Lower leg skin (tissue), 4 donors: ENCODE measurements at regions not wholly inside any gene's neighbourhood (a gene's known extent, or its start where the extent isn't known, plus 50 kb on each side); places are given as distances from the start of the nearest gene placed in this dataset.

Experiments
- DNase-seq, 2 donors: peaks; one replicate each; pipeline ENCODE4 v3.0.0-alpha.2; 2019; ENCODE audit warnings: low spot score in 2 of 2
- H3K4me3 ChIP-seq: fragments of 200-600 bp; sonication (generic); 2 replicates; pipeline ENCODE4 v1.5.1; 2017; ENCODE audit warnings: mild to moderate bottlenecking, low read depth; ENCODE audit not compliant: poor library complexity, severe bottlenecking
- CTCF ChIP-seq, 3 donors: fragments of 450-650 bp; IDR thresholded peaks; one replicate each; pipeline ENCODE4 v1.5.1; 2016; ENCODE audit warnings: antibody characterized with exemption in 3 of 3, mild to moderate bottlenecking in 3 of 3, moderate library complexity in 2 of 3
- POLR2A ChIP-seq, 2 donors: fragments of 450-650 bp; IDR thresholded peaks; one replicate each; pipeline ENCODE4 v1.6.1; 2016 to 2017; ENCODE audit warnings: antibody characterized with exemption in 2 of 2, mild to moderate bottlenecking in 1 of 2, moderate library complexity in 1 of 2
- WGBS, 2 donors: methylation state at CpG; one replicate each; pipeline ENCODE4 v1.1.5; 2018; 5-methylcytosine and 5-hydroxymethylcytosine counted together
- intact Hi-C: fragments of 100-400 bp; cut with DNase I; formaldehyde crosslinking; loops from one replicate; pipeline ENCODE4 v1.15.0; 2023; ENCODE audit warnings: low total_unique reads

GRCh38 chr9:21694424-21694823 is 108.0 kb upstream of the MTAP start:
- TF ChIP-seq POLR2A (IDR thresholded peaks at IDR 0.05): no peak
- no peak for TF ChIP-seq CTCF (IDR thresholded peaks at IDR 0.05)
- WGBS, 2 donors: 82 to 84% methylated on average over 6 of the region's 6 CpGs
- DNase-seq: no peak
- H3K4me3 ChIP-seq: no peak overlapping the region
- intact Hi-C loops: no loop called here

- no peak for TF ChIP-seq POLR2A (IDR thresholded peaks at IDR 0.05)
- TF ChIP-seq CTCF (IDR thresholded peaks at IDR 0.05): no peak
- DNase-seq: no peak
- no peak overlapping the region for H3K4me3 ChIP-seq
- 93 to 94% methylated on average over 12 of the region's 14 CpGs for WGBS, 2 donors
- intact Hi-C loops: no loop called here
Measured at GRCh38 chr9:21695443-21695842, 107.0 kb upstream of the MTAP start.

GRCh38 chr9:21695874-21696341 is 106.5 kb upstream of the MTAP start:
- DNase-seq: no peak
- WGBS, 2 donors: 94 to 95% methylated on average over 24 to 25 of the region's 25 CpGs
- intact Hi-C loops: no loop called here
- TF ChIP-seq CTCF (IDR thresholded peaks at IDR 0.05) (no peak), POLR2A (IDR thresholded peaks at IDR 0.05) (no peak)
- H3K4me3 ChIP-seq: no peak overlapping the region

- TF ChIP-seq POLR2A (IDR thresholded peaks at IDR 0.05): no peak
- TF ChIP-seq CTCF (IDR thresholded peaks at IDR 0.05): no peak
- intact Hi-C loops: no loop called here
- DNase-seq: no peak
- no peak overlapping the region for H3K4me3 ChIP-seq
- 44 to 74% methylated on average over 28 of the region's 28 CpGs for WGBS, 2 donors
Measured at GRCh38 chr9:21696411-21696871, 106.0 kb upstream of the MTAP start.

GRCh38 chr9:21708260-21708711 is 94.2 kb upstream of the MTAP start:
- no peak overlapping the region for H3K4me3 ChIP-seq
- intact Hi-C loops: loop anchor here (5.0 kb wide), 1 partner anchor 79 kb away; no protein-coding TSS in a partner anchor
- TF ChIP-seq CTCF (IDR thresholded peaks at IDR 0.05) (no peak), POLR2A (IDR thresholded peaks at IDR 0.05) (no peak)
- no peak for DNase-seq
- 36 to 43% methylated on average over 4 of the region's 4 CpGs for WGBS, 2 donors

- WGBS, 2 donors: 58 to 62% methylated on average over 4 of the region's 4 CpGs
- DNase-seq: no peak
- no peak overlapping the region for H3K4me3 ChIP-seq
- intact Hi-C loops: loop anchor here (5.0 kb wide), 1 partner anchor 78 kb away; no protein-coding TSS in a partner anchor
- TF ChIP-seq CTCF (IDR thresholded peaks at IDR 0.05) (no peak), POLR2A (IDR thresholded peaks at IDR 0.05) (no peak)
Measured at GRCh38 chr9:21708856-21709255, 93.6 kb upstream of the MTAP start.
